ENCODE measurements at regions not wholly inside any gene's neighbourhood (a gene's known extent, or its start where the extent isn't known, plus 50 kb on each side); places are given as distances from the start of the nearest gene placed in this dataset.
"Not testable (repeated sequence)": the region's sequence is repeated elsewhere in the genome, so short reads cannot be mapped to it uniquely, and the experiment has no call there.

DNA sequence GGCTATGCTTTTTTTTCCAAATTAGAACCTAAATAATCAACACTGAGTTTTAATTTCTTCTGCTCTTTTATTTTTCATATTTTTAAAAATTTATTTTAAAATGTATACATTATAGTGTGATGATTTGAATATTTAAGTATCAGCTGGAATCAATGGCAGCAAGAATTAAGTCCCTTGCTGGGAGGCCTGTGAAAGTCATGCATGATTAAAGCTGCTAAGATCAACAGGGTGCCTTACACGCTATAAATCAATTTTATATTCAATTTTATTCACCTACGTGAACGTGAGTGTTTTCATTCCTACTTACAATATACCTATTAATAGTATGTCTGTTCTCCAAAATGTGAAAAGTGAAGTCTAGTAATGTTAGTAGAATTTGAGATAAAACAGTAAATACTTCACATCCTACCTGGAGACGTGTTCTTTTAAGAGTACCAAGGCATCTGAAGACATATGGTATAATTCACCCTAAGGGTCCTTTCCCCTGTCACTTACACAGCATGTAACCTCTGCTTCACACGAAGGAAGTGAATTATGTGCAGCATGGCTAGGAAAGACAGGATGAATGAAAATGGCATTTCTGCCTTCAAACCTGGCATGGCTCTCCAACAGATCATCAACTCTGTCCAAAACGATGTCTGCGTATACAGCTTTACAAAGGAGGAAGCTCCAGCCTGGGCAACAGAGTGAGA is 640.4 kb upstream of the ROBO1 start:
- DNase-seq = no peak

DNA sequence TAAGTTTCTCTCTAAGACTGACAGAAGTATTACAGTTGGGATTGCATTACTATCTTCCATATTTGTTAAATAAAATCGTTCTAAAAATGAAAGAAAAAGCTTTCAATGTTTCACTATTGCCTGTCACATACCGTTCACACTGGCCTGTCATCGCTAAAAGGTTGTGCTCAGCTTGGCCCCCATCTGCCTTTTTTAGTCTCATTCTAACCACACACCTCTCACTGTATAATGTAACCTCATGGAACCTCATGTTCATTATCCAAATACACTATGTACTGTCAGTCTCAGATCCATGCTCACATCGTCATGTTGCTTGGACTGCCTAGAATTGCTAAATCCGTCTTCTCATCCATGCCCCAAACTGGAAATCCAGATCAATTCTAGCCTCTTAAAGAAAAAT is 637.8 kb upstream of the ROBO1 start:
- DNase-seq = no peak

DNA sequence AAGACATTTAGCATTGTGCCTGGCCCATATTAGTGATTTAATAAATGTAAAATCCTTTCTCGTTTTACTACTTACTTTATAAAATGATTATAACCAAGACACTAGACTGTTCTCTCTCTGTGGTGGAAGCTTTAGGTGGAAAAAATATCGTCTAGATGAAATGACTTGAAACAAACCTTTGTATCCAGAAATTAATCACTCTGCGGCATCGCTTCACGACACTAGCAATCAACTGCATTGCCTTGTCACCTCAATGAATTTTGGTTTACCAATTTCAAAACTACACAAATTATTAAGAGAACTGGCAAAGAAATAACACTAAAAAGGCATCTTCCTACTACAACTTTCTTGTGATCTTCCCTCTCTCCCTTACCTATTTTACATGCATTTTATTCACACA is 627.2 kb upstream of the ROBO1 start:
- no peak for DNase-seq

DNA sequence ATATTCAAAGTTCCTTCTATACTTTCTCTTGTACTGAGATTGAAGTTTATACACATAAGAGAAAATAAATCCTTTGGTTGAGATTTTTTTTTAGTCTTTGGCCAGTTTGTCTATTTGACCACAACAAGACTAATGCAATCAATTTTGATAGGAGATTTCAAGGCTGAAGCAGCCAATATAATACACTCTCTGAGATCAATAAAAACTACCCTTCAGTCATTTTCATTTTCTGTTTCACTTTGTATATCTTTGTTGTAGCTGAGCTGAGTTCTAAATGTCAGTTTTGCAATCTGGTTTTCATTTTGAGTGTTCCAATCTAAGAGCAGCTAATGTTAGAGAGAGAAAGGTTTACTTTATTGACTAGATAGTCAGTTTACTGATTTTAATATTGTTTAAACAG is 623.8 kb upstream of the ROBO1 start:
- no peak for DNase-seq

DNA sequence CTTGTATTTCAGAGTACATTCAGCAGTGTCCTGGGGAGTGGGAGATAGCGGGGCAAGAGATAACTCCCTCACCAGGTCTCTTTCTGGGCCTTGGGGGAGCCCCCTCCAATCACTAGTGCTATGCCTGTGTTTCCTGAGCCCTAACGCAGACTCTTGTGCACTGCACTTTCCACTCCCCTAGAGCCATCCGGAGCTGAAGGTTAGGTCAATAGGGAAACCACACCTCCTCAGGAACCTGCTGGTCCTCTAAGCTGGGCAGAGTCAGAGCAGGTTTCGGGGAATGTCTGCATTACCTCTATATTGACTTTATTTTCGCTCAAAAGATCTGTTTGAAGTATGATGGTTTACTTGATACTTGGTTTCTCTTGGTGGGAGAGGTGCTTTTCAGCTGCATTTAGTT is 617.0 kb upstream of the ROBO1 start:
- no peak for DNase-seq

DNA sequence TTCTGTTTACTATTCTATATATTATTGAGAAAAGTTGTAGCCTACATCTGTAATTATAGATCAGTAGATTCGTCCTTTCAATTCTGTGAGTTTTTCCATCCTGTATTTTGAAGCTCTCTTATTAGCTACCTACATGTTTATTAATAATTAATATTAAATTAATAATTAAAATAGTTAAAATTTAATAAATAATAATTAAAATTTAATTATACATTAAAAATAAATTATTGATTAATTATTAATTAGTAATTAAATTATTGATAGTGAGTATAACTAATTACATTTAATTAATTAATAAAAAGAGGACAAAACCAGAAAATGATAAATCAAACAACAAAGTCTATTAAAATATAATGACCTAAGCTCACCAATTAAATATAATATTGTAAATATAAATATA is 606.6 kb upstream of the ROBO1 start:
- DNase-seq = no peak

DNA sequence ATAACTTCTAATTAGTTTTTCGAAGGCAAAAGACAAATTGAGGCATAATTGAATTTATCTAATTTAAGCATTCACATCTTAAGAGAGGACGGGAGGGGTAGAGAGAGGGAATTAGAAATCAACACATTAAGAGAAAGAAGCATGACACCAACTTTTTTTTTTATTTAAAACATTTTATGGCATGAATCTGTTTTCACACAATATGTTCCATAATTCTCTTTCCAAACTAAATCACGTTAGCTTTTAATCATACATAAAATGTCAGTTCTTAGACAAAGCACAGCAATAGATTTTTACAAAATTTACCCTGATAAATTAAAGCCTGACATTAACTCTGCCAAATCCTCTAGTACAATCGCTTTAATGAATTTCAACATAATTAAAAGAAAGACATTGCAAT is 600.8 kb upstream of the ROBO1 start:
- no peak for DNase-seq

DNA sequence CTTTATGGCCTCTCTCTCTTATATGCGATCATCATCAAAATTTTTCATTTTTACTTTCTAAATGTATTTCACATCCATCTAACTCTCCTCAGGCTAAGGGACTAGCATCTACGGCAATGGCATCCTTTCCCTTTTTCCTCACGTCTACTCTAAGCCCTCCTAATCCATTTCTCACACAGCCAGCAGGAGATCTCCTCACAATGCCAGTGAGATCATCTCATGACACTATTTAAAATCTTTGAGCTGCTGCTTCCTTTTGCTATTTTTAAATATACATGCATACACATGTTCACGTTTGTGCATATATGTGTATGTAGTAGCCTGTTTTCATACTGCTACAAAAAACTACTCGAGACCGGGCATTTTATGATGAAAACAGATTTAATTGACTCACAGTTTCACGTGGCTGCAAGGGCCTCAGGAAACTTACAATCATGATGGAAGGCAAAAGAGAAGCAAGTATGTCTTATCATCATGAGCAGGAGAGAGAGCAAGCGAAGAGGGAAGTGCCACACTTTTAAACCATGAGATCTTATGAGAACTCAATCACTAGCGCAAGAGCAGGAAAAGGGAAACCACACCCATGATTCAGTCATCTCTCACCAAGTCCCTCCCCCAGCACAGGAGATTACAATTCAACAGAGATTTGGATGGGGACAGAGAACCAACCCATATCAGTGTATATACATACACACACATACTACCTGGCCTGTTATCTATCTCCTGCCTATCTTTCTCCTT is 599.2 kb upstream of the ROBO1 start:
- no peak for DNase-seq

DNA sequence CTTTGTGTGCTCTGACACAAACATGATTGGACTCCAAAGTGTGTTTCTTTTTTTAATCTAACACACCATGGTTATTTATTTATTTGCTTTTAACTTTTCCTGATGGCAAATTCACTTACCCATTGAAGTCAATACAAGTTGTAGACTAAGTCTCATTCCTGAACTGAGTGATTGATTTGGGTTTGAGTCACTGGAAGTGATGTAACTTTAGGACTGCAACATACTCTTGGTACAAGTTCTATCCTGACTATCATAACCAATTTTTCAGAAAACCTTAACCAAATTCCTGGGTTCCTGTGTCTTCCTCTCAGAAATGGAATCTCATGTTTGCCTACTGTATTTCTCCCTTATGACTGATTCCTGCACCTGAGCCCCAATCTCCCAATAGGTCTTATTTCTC is 590.0 kb upstream of the ROBO1 start:
- DNase-seq = no peak

DNA sequence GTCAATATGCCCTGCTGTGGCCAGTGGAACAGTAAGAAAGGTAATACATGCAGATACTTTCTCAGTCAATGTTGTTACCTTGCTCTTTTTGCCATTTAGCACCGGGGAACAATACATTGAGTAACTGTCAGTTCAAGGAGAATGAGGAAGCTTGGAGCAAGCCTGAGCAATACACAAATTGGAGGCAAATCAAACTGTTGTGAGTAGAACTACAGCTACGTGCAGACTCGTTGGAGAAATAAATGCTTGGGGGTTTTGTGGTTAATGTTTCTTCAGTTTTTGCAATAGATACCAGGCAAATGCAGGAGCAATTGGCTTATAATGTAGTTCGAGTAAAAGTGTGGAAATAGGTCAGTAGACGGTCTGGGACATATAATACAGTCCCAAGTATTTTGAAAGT is 587.3 kb upstream of the ROBO1 start:
- no peak for DNase-seq

DNA sequence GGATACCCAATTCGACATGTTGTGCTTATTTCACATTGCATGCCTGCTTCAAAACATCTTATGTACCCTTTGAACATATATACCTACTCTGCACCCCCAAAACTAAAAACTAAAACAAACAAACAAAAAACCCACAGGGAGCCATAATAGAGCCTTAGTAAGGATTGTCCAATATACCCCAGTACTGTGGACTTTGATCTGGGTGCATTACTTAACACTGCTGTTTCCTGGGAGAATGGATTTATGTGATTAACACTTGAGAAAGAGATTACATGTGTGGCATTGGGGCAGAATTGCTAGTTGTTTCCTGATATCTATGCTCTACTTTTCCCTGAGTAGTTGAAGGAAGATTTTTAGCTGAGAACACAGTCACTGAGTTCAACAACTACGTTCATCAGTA is 583.4 kb upstream of the ROBO1 start:
- no peak for DNase-seq

DNA sequence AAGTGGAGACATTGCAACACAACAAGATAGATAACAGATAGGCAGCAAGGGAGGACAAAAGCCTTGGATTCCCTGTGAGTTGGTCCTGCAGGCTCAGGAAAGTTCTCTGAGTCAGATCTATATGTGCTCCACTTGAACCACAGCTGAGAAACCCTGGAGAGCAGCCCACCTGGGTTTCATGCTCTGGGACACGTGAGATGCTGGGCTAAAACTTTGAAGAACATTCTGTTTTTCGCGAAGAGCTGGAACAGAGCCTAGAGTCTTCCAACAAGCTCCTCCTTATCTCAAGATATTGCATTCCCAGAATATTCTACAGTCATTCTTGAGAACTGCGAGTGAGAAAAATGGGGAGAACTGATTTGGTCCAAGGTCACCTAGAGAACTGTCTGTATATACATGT is 583.0 kb upstream of the ROBO1 start:
- no peak for DNase-seq

DNA sequence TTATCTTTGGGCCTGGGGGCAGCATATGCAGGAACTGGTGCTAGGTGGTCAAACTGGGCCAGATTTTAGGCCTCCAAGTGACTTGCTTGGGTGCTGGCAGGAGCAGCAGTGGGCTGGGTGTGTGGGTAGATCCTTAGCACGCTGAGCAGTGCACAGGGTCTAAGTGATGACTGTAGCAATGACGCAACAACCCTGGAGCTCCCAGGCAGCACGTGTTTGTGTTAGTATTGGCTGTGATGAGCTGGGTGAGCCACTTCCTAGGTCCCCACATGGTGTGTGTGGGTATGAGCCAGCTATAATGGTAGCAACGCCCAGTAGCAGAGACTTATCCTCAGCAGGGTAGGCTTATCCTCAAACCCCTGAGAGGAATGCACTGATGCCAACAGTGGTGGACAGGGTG is 570.6 kb upstream of the ROBO1 start:
- no peak for DNase-seq

DNA sequence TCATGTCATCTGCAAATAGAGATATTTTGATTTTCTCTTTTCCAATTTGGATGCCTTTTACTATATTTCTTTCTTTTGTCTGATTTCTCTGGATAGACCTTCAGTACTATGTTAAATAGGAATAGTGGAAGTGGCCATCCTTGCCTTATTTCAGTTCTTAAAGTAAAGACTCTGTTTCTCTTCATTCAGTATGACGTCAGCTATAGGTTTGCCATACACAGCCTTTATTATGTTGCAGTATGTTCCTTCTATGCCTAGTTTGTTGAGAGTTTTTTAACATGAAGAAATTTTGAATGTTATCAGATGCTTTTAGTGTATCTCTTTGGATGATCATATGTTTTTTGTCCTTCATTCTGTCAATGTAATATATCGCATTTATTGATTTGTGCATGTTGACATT is 566.7 kb upstream of the ROBO1 start:
- no peak for DNase-seq

DNA sequence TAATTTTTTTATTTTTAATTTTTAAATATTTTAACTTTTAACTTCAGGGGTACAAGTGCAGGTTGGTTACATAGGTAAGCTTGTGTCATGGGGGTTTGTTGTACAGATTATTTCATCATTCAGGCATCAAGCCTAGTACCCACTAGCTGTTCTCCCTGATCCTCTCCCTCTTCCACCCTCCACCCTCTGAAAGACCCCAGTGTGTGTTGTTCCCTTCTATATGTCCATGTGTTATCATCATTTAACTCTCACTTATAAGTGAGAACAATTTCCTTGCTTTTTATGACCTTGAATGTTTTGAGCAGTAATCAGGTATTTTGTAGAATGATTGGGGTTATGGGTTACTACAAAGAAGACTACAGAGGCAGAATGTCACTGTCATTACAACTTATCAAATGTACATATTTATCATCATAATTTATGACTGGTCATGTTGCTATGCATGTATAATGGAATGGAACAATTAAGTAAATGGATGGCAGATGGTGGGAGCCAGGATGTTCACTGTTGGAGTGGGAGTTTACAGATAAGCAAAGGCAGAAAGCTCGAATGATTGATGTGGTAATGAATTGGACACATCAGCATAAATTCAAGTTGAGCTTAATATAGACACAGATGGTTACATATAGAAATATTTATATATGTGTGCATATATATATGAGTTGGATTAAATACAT is 563.8 kb upstream of the ROBO1 start:
- no peak for DNase-seq

DNA sequence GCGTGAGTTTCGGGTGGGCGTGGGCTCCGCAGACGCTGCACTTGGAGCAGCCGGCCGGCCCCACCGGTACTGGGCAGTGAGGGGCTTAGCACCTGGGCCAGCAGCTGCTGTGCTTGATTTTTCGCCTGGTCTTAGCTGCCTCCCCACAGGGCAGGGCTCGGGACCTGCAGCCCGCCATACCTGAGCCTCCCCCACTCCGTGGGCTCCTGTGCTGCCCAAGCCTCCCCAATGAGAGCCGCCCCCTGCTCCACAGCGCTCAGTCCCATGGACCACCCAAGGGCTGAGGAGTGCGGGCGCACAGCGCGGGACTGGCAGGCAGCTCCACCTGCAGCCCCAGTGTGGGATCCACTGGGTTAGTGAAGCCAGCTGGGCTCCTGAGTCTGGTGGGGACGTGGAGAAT is 546.7 kb upstream of the ROBO1 start:
- DNase-seq = not testable (repeated sequence)

DNA sequence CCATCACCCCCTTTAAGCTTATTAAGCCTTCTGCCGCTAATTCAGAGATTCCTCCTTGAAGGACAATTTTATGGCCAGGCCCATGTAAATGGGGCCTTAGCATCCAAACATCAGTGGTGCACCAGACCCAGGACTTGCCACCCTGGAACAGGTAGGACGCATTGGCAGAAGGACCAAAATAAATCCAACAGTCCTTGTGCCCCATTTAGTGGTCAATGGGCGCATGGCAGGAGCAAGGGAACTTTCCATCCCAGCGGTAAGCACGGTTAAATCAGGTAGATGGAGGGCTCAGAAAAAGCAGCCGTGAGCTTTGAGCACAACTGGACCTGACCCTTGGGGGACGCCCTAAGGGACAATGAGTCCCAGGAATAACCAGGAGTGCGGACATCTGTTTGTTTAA is 540.8 kb upstream of the ROBO1 start:
- no peak for DNase-seq

DNA sequence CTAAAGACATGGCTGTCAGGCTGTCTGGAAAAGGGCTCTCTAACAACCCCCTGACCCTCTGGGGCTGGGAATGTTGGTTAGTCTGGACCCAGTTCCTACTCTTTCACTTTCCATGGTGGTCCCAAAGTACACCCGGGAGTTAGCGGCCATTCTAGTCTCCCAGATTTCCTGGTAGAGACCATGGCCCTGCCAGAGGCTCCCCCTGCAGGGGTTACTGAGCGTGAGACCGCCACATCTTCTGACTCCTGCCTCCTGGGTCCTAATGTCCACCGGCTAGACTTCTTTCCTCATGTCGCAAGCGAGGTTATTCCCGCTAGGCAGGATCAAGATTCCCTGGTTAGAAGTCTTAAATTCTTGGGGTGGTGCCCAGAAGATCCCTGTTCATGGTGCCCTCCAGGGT is 540.0 kb upstream of the ROBO1 start:
- no peak for DNase-seq

DNA sequence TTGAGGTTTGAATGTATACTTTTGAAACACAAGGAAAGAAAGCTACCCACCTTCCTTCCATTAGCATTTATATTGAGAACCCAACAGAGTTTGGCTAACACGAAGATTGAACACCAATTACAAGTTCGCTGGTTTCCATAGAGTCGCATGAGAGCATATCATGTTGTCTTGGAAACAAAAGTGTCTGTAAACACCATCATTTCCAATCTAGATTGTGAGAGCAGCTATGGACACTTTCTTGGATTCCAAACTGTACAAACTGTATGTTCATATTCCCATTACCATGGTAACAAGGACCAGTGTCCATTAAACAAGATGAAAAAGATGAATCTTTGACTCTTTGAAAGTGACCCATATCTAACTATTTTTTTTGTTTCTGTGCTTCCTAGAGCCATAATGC is 529.9 kb upstream of the ROBO1 start:
- no peak for DNase-seq

DNA sequence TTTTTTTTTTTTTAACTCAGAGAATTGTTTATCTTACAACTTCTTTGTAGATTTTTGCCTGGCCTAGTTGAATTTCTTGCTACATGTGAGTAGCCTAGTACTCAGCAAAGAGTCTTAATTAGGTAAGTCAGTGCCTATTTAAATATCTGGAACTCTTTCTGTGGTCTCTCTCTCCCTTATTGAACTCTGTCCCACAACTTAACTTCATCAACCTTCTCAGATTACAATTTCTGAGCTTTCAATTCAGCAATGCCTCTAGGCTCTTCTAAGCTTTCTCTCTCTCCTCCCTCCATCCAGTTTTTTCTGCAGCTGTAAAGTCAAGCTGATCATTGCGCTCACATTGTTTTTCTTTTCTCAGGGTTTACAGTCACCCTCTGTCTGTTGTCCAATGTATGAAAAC is 517.6 kb upstream of the ROBO1 start:
- DNase-seq = no peak

DNA sequence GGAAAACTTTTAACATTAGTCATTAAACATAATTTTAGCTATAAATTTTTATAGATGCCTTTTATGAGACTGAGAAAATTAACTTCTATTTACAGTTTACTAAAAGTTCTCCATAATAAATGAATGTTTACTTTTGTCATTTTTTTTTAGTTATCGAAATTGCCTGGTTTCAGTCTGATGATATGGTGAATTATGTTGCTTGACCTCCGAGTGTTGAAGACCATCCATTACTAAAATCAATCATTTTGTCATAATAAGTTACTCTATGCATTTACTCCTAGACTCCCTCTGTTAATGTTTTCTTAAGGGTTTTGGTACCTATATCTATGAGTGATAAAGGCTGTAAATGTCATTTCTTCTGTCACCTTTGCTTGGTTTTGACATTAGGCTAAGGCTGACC is 516.0 kb upstream of the ROBO1 start:
- DNase-seq = no peak

DNA sequence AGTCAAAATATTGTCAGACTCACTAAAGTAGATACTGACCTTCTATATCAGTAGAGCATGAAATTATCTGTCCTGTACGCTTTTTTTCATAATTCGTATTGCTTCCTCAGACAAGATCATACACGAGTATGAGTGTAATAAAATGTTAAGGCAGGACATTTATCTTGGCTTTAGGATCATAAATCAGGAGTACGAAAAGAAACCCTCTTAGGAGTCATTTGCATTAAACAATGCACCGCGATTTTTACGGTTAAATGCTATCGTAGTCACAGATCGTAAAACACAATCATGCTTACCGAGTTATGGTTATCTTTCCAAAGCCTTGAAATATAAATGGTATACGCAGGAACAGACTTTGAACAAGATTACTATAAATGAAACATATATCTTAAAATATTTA is 510.3 kb upstream of the ROBO1 start:
- DNase-seq = no peak

DNA sequence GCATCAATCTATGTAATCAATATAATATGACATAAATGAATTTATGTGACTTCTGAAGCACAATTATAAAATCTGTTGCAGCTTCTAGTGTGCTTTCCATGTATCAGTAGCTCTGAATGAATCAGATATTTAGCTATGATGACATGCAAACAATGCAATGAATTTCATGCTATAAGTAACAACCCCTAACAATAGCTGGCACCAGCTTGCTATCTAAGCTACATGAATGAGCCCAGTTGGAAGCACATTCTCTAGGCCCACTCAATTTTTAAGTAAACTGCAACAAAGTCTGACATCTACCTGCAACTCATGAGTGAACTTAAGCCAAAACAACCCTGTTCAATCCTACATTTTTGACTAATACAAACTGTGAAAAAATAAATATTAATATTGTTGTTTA is 507.3 kb upstream of the ROBO1 start:
- no peak for DNase-seq

DNA sequence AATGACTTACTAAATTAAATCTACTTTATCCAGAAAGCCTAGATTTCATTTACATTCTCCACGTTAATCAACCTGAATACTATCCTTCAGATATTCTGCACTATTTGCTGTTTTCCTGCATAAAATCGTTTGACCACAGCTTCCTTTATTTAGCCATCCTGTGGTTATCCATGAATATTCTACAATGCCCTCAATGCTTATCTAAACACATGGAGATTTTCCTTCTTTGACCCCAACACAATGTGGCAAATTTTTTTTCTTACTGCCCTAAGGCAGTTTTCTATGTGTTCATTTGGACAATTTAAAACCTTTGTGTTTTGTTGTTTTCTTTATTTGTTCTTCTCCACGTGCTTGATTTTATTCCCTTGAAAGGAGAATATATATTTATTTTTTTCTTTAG is 495.5 kb upstream of the ROBO1 start:
- DNase-seq = no peak

DNA sequence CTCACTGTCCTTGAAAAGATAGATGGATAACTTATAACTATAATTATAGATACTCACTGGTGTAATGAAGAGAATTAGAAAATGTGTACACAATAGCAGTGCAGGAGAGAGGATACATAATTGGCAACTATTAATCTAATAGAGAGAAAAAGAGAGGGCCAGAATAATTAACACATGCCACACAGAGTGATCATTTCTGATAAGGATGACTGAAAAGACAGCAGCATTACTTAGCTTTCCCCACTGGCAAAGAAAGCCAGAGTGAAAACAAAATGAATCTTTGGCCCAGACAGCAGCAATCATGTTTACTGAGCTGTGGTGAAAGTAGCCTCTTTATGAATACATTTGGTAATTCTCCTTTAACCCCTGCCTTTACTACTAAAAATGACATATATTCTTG is 493.3 kb upstream of the ROBO1 start:
- no peak for DNase-seq
